Esophagus muscularis mucosa (tissue), 4 donors: ENCODE measurements at regions not wholly inside any gene's neighbourhood (a gene's known extent, or its start where the extent isn't known, plus 50 kb on each side); places are given as distances from the start of the nearest gene placed in this dataset.

ENCODE experiments used
- EP300 ChIP-seq: sonication (generic); formaldehyde crosslinking; IDR thresholded peaks from one replicate; pipeline ENCODE4 v1.6.1; 2017; ENCODE audit warnings: antibody characterized with exemption
- POLR2A ChIP-seq: fragments of 450-650 bp; IDR thresholded peaks from one replicate; pipeline ENCODE4 v1.6.1; 2017; ENCODE audit warnings: antibody characterized with exemption, moderate library complexity, mild to moderate bottlenecking, low read depth
- POLR2AphosphoS5 ChIP-seq, 2 donors: sonication (generic); formaldehyde crosslinking; IDR thresholded peaks; one replicate each; pipeline ENCODE4 v1.6.1; 2017; ENCODE audit warnings: antibody characterized with exemption in 2 of 2
- TF ChIP-seq, protein P1 (sequence below), 3 experiments: fragments of 200-600 bp in 2 of 3; fragments of 450-650 bp in 1 of 3; sonication (generic) in 2 of 3; IDR thresholded peaks; one replicate each; pipeline ENCODE4 v1.5.1; 2017 to 2019; ENCODE audit warnings: antibody characterized with exemption in 3 of 3, mild to moderate bottlenecking in 2 of 3, moderate library complexity in 1 of 3

- TF ChIP-seq, protein P1, sequence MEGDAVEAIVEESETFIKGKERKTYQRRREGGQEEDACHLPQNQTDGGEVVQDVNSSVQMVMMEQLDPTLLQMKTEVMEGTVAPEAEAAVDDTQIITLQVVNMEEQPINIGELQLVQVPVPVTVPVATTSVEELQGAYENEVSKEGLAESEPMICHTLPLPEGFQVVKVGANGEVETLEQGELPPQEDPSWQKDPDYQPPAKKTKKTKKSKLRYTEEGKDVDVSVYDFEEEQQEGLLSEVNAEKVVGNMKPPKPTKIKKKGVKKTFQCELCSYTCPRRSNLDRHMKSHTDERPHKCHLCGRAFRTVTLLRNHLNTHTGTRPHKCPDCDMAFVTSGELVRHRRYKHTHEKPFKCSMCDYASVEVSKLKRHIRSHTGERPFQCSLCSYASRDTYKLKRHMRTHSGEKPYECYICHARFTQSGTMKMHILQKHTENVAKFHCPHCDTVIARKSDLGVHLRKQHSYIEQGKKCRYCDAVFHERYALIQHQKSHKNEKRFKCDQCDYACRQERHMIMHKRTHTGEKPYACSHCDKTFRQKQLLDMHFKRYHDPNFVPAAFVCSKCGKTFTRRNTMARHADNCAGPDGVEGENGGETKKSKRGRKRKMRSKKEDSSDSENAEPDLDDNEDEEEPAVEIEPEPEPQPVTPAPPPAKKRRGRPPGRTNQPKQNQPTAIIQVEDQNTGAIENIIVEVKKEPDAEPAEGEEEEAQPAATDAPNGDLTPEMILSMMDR (IDR thresholded peaks at IDR 0.05), result no peak
- no peak for TF ChIP-seq POLR2A
- no peak for TF ChIP-seq POLR2AphosphoS5 (IDR thresholded peaks at IDR 0.05)
- TF ChIP-seq EP300, result no peak
These were observed 1415.7 kb upstream of the ADGRB3 start for GRCh38 chr6:67219346-67219745.
